ENCODE measurements at regions not wholly inside any gene's neighbourhood (a gene's known extent, or its start where the extent isn't known, plus 50 kb on each side); places are given as distances from the start of the nearest gene placed in this dataset.

DNA sequence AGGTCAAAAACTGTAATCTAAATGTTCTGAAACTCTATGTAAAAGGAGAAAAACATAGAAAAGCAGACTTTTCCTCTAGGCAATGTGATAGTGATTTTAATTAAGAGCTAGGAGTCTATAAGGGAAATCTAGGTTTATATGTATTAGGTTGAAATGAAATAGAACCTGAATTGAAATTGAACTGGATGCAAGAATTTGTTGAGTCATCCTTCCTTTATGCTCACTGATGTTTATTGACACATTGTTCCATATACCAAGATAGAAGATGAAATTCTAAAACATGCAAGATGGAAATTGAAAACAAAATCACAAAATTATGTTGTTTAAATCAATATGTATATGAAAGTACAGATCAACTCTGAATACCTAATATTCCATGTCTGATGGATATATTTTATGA, 170.4 kb upstream of the FLRT2 start:
- no peak for TF ChIP-seq POLR2A (IDR thresholded peaks at IDR 0.05)
- TF ChIP-seq CTCF (IDR thresholded peaks at IDR 0.05) = no peak
- no peak for TF ChIP-seq POLR2AphosphoS5 (IDR thresholded peaks at IDR 0.05; ENCODE audit: insufficient read depth in 1 of 2, low read depth in 1 of 2)

Data from vagina (tissue), 2 donors.